ENCODE measurements at regions not wholly inside any gene's neighbourhood (a gene's known extent, or its start where the extent isn't known, plus 50 kb on each side); places are given as distances from the start of the nearest gene placed in this dataset.

- H3K4me1 ChIP-seq (ENCODE audit: control extremely low read depth in 1 of 4, control insufficient read depth in 4 of 4, insufficient read depth in 4 of 4, low read length in 3 of 4): no peaks in the 10 kb centered on the region
- H3K27me3 ChIP-seq (replicated peaks in 2 of 5; ENCODE audit: control insufficient read depth in 4 of 5, insufficient read depth in 5 of 5, low read length in 4 of 5): no peaks in the 10 kb centered on the region
- ChIA-PET CTCF (no interaction called here), POLR2A (no interaction called here)
- peak in 1 of 3 donors; percentile 0 for DNase-seq
- no peaks in the 10 kb centered on the region for H3K9me3 ChIP-seq (ENCODE audit: control extremely low read depth in 1 of 5, control insufficient read depth in 4 of 5, insufficient read depth in 2 of 5, low read depth in 1 of 5, low read length in 4 of 5)
- no CpG with 5 or more reads among the region's 2 CpGs for WGBS (ENCODE audit: insufficient coverage)
- H3K36me3 ChIP-seq (ENCODE audit: control insufficient read depth in 4 of 4, insufficient read depth in 4 of 4, low read length in 3 of 4): no peaks in the 10 kb centered on the region
- no peak overlapping the region for H3K4me3 ChIP-seq (ENCODE audit: control insufficient read depth in 1 of 7, extremely low read depth in 1 of 7, insufficient read depth in 4 of 7, low read depth in 2 of 7, low read length in 6 of 7)
- no peak overlapping the region for H3K27ac ChIP-seq (ENCODE audit: insufficient read depth in 1 of 2, low read depth in 1 of 2, low read length in 2 of 2, poor library complexity in 1 of 2, severe bottlenecking in 2 of 2)
These were observed 247.9 kb upstream of the SYT4 start for GRCh38 chr18:43525169-43525568.

GRCh38 chr18:43526426-43527145 is 249.3 kb upstream of the SYT4 start:
- no CpG with 5 or more reads among the region's 2 CpGs for whole genome bisulfite sequencing (ENCODE audit: insufficient coverage)

GRCh38 chr18:43531438-43531837 is 254.1 kb upstream of the SYT4 start:
- Histone ChIP-seq H3K36me3 (ENCODE audit: control insufficient read depth in 4 of 4, insufficient read depth in 4 of 4, low read length in 3 of 4) (no peaks in the 10 kb centered on the region), H3K9me3 (ENCODE audit: control extremely low read depth in 1 of 5, control insufficient read depth in 4 of 5, insufficient read depth in 2 of 5, low read depth in 1 of 5, low read length in 4 of 5) (no peaks in the 10 kb centered on the region), H3K27me3 (replicated peaks in 2 of 5; ENCODE audit: control insufficient read depth in 4 of 5, insufficient read depth in 5 of 5, low read length in 4 of 5) (no peaks in the 10 kb centered on the region), H3K4me3 (ENCODE audit: control insufficient read depth in 1 of 7, extremely low read depth in 1 of 7, insufficient read depth in 4 of 7, low read depth in 2 of 7, low read length in 6 of 7) (no peak overlapping the region), H3K4me1 (ENCODE audit: control extremely low read depth in 1 of 4, control insufficient read depth in 4 of 4, insufficient read depth in 4 of 4, low read length in 3 of 4) (no peaks in the 10 kb centered on the region), H3K27ac (ENCODE audit: insufficient read depth in 1 of 2, low read depth in 1 of 2, low read length in 2 of 2, poor library complexity in 1 of 2, severe bottlenecking in 2 of 2) (no peak overlapping the region)
- no peak for DNase-seq
- ChIA-PET POLR2A (no interaction called here), CTCF (no interaction called here)
- no CpG with 5 or more reads among the region's 3 CpGs for WGBS (ENCODE audit: insufficient coverage)

More at GRCh38 chr18:43526426-43527145, 249.3 kb upstream of the SYT4 start:
- Histone ChIP-seq H3K27ac (ENCODE audit: insufficient read depth in 1 of 2, low read depth in 1 of 2, low read length in 2 of 2, poor library complexity in 1 of 2, severe bottlenecking in 2 of 2) (no peak overlapping the region), H3K4me1 (ENCODE audit: control extremely low read depth in 1 of 4, control insufficient read depth in 4 of 4, insufficient read depth in 4 of 4, low read length in 3 of 4) (no peaks in the 10 kb centered on the region), H3K4me3 (ENCODE audit: control insufficient read depth in 1 of 7, extremely low read depth in 1 of 7, insufficient read depth in 4 of 7, low read depth in 2 of 7, low read length in 6 of 7) (no peak overlapping the region), H3K9me3 (ENCODE audit: control extremely low read depth in 1 of 5, control insufficient read depth in 4 of 5, insufficient read depth in 2 of 5, low read depth in 1 of 5, low read length in 4 of 5) (no peaks in the 10 kb centered on the region), H3K27me3 (replicated peaks in 2 of 5; ENCODE audit: control insufficient read depth in 4 of 5, insufficient read depth in 5 of 5, low read length in 4 of 5) (no peaks in the 10 kb centered on the region), H3K36me3 (ENCODE audit: control insufficient read depth in 4 of 4, insufficient read depth in 4 of 4, low read length in 3 of 4) (no peaks in the 10 kb centered on the region)
- DNase-seq: no peak
- ChIA-PET POLR2A (no interaction called here), CTCF (no interaction called here)

- Histone ChIP-seq H3K27me3 (replicated peaks in 2 of 5; ENCODE audit: control insufficient read depth in 4 of 5, insufficient read depth in 5 of 5, low read length in 4 of 5) (no peaks in the 10 kb centered on the region), H3K9me3 (ENCODE audit: control extremely low read depth in 1 of 5, control insufficient read depth in 4 of 5, insufficient read depth in 2 of 5, low read depth in 1 of 5, low read length in 4 of 5) (no peaks in the 10 kb centered on the region), H3K4me1 (ENCODE audit: control extremely low read depth in 1 of 4, control insufficient read depth in 4 of 4, insufficient read depth in 4 of 4, low read length in 3 of 4) (no peaks in the 10 kb centered on the region), H3K4me3 (ENCODE audit: control insufficient read depth in 1 of 7, extremely low read depth in 1 of 7, insufficient read depth in 4 of 7, low read depth in 2 of 7, low read length in 6 of 7) (no peak overlapping the region), H3K36me3 (ENCODE audit: control insufficient read depth in 4 of 4, insufficient read depth in 4 of 4, low read length in 3 of 4) (no peaks in the 10 kb centered on the region), H3K27ac (ENCODE audit: insufficient read depth in 1 of 2, low read depth in 1 of 2, low read length in 2 of 2, poor library complexity in 1 of 2, severe bottlenecking in 2 of 2) (no peak overlapping the region)
- ChIA-PET POLR2A (no interaction called here), CTCF (no interaction called here)
- WGBS (ENCODE audit: insufficient coverage): no CpG with 5 or more reads among the region's 1 CpG
- DNase-seq: no peak
These were observed 256.1 kb upstream of the SYT4 start for GRCh38 chr18:43533371-43533770.

GRCh38 chr18:43534511-43534910 is 257.2 kb upstream of the SYT4 start:
- Histone ChIP-seq H3K9me3 (ENCODE audit: control extremely low read depth in 1 of 5, control insufficient read depth in 4 of 5, insufficient read depth in 2 of 5, low read depth in 1 of 5, low read length in 4 of 5) (no peaks in the 10 kb centered on the region), H3K4me1 (ENCODE audit: control extremely low read depth in 1 of 4, control insufficient read depth in 4 of 4, insufficient read depth in 4 of 4, low read length in 3 of 4) (no peaks in the 10 kb centered on the region), H3K27ac (ENCODE audit: insufficient read depth in 1 of 2, low read depth in 1 of 2, low read length in 2 of 2, poor library complexity in 1 of 2, severe bottlenecking in 2 of 2) (no peak overlapping the region), H3K27me3 (replicated peaks in 2 of 5; ENCODE audit: control insufficient read depth in 4 of 5, insufficient read depth in 5 of 5, low read length in 4 of 5) (no peaks in the 10 kb centered on the region), H3K36me3 (ENCODE audit: control insufficient read depth in 4 of 4, insufficient read depth in 4 of 4, low read length in 3 of 4) (no peaks in the 10 kb centered on the region), H3K4me3 (ENCODE audit: control insufficient read depth in 1 of 7, extremely low read depth in 1 of 7, insufficient read depth in 4 of 7, low read depth in 2 of 7, low read length in 6 of 7) (no peak overlapping the region)
- ChIA-PET CTCF (interaction anchor here (0.6 kb wide), 1 partner anchor 1387 kb away, joined by 3 read pairs; no protein-coding TSS in a partner anchor), POLR2A (no interaction called here)
- no peak for DNase-seq
- 72% methylated on average over 2 of the region's 2 CpGs for WGBS (ENCODE audit: insufficient coverage)

GRCh38 chr18:43539862-43540261 is 262.6 kb upstream of the SYT4 start:
- no peak overlapping the region for H3K27ac ChIP-seq (ENCODE audit: insufficient read depth in 1 of 2, low read depth in 1 of 2, low read length in 2 of 2, poor library complexity in 1 of 2, severe bottlenecking in 2 of 2)
- H3K27me3 ChIP-seq (replicated peaks in 2 of 5; ENCODE audit: control insufficient read depth in 4 of 5, insufficient read depth in 5 of 5, low read length in 4 of 5): peaks cover 0 to 2% (median 0%) of the 10 kb centered on the region in 5 experiments
- no peaks in the 10 kb centered on the region for H3K36me3 ChIP-seq (ENCODE audit: control insufficient read depth in 4 of 4, insufficient read depth in 4 of 4, low read length in 3 of 4)
- H3K9me3 ChIP-seq (ENCODE audit: control extremely low read depth in 1 of 5, control insufficient read depth in 4 of 5, insufficient read depth in 2 of 5, low read depth in 1 of 5, low read length in 4 of 5): no peaks in the 10 kb centered on the region
- no peak for DNase-seq
- WGBS (ENCODE audit: insufficient coverage): no CpG with 5 or more reads among the region's 1 CpG
- H3K4me3 ChIP-seq (ENCODE audit: control insufficient read depth in 1 of 7, extremely low read depth in 1 of 7, insufficient read depth in 4 of 7, low read depth in 2 of 7, low read length in 6 of 7): no peak overlapping the region
- CTCF ChIA-PET: no interaction called here
- H3K4me1 ChIP-seq (ENCODE audit: control extremely low read depth in 1 of 4, control insufficient read depth in 4 of 4, insufficient read depth in 4 of 4, low read length in 3 of 4): no peaks in the 10 kb centered on the region
- POLR2A ChIA-PET: no interaction called here

GRCh38 chr18:43542016-43542415 is 264.7 kb upstream of the SYT4 start:
- POLR2A ChIA-PET: no interaction called here
- CTCF ChIA-PET: no interaction called here
- H3K27ac ChIP-seq (ENCODE audit: insufficient read depth in 1 of 2, low read depth in 1 of 2, low read length in 2 of 2, poor library complexity in 1 of 2, severe bottlenecking in 2 of 2): no peak overlapping the region
- DNase-seq: no peak
- no peaks in the 10 kb centered on the region for H3K36me3 ChIP-seq (ENCODE audit: control insufficient read depth in 4 of 4, insufficient read depth in 4 of 4, low read length in 3 of 4)
- H3K4me3 ChIP-seq (ENCODE audit: control insufficient read depth in 1 of 7, extremely low read depth in 1 of 7, insufficient read depth in 4 of 7, low read depth in 2 of 7, low read length in 6 of 7): no peak overlapping the region
- H3K9me3 ChIP-seq (ENCODE audit: control extremely low read depth in 1 of 5, control insufficient read depth in 4 of 5, insufficient read depth in 2 of 5, low read depth in 1 of 5, low read length in 4 of 5): no peaks in the 10 kb centered on the region
- 87% methylated on average over 3 of the region's 6 CpGs for WGBS (ENCODE audit: insufficient coverage)
- no peaks in the 10 kb centered on the region for H3K4me1 ChIP-seq (ENCODE audit: control extremely low read depth in 1 of 4, control insufficient read depth in 4 of 4, insufficient read depth in 4 of 4, low read length in 3 of 4)
- H3K27me3 ChIP-seq (replicated peaks in 2 of 5; ENCODE audit: control insufficient read depth in 4 of 5, insufficient read depth in 5 of 5, low read length in 4 of 5): peaks cover 0 to 2% (median 0%) of the 10 kb centered on the region in 5 experiments
